ENCODE measurements at regions not wholly inside any gene's neighbourhood (a gene's known extent, or its start where the extent isn't known, plus 50 kb on each side); places are given as distances from the start of the nearest gene placed in this dataset.

GRCh38 chr16:73447846-73448245, 399.9 kb upstream of the ZFHX3 start:
- TF ChIP-seq, protein P1, sequence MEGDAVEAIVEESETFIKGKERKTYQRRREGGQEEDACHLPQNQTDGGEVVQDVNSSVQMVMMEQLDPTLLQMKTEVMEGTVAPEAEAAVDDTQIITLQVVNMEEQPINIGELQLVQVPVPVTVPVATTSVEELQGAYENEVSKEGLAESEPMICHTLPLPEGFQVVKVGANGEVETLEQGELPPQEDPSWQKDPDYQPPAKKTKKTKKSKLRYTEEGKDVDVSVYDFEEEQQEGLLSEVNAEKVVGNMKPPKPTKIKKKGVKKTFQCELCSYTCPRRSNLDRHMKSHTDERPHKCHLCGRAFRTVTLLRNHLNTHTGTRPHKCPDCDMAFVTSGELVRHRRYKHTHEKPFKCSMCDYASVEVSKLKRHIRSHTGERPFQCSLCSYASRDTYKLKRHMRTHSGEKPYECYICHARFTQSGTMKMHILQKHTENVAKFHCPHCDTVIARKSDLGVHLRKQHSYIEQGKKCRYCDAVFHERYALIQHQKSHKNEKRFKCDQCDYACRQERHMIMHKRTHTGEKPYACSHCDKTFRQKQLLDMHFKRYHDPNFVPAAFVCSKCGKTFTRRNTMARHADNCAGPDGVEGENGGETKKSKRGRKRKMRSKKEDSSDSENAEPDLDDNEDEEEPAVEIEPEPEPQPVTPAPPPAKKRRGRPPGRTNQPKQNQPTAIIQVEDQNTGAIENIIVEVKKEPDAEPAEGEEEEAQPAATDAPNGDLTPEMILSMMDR (IDR thresholded peaks at IDR 0.05): no peak
- Mint-ChIP-seq H3K27me3 (no peaks in the 10 kb centered on the region), H3K9me3 (peaks cover 24% of the 10 kb centered on the region), H3K4me3 (no peak overlapping the region), H3K27ac (no peak overlapping the region), H3K4me1 (ENCODE audit: low read depth) (no peaks in the 10 kb centered on the region), H3K36me3 (ENCODE audit: low read depth) (no peaks in the 10 kb centered on the region)
- ChIA-PET POLR2A (no interaction called here), CTCF (no interaction called here)
- DNase-seq (no peak), ATAC-seq (no peak)
- intact Hi-C loops (cut with micrococcal nuclease): no loop called here

DNA sequence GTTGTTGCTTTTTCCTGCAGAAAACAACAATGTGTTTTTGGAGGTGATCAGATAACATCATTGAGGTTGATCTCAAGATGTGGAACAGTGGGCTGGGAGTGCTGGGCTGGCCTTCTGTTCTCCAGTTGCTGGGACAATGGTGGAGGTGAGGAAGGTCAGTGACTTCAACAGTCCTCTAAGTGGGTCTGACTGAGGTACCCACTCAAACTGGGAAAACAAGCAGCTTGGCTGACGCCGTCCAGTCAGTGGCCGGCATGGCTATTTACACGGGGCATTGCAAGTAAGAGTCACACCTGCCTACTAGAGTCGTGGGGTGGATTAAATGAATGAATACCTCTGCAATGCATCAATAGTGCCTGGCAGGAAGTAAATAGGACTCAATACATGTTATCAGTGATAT, 386.7 kb upstream of the ZFHX3 start:
- H3K4me3 Mint-ChIP-seq: no peak overlapping the region
- H3K36me3 Mint-ChIP-seq (ENCODE audit: low read depth): no peaks in the 10 kb centered on the region
- no peak overlapping the region for H3K27ac Mint-ChIP-seq
- intact Hi-C loops (cut with micrococcal nuclease): no loop called here
- TF ChIP-seq, protein P1 (IDR thresholded peaks at IDR 0.05): no peak
- ATAC-seq: no peak
- ChIA-PET CTCF (no interaction called here), POLR2A (no interaction called here)
- H3K4me1 Mint-ChIP-seq (ENCODE audit: low read depth): no peaks in the 10 kb centered on the region
- H3K27me3 Mint-ChIP-seq: no peaks in the 10 kb centered on the region
- no peak for DNase-seq
- H3K9me3 Mint-ChIP-seq: no peaks in the 10 kb centered on the region

- no peaks in the 10 kb centered on the region for H3K27me3 Mint-ChIP-seq
- no peak overlapping the region for H3K4me3 Mint-ChIP-seq
- no peak overlapping the region for H3K27ac Mint-ChIP-seq
- intact Hi-C loops (cut with micrococcal nuclease): no loop called here
- no peaks in the 10 kb centered on the region for H3K36me3 Mint-ChIP-seq (ENCODE audit: low read depth)
- TF ChIP-seq, protein P1 (IDR thresholded peaks at IDR 0.05): no peak
- DNase-seq: no peak
- ATAC-seq: no peak
- POLR2A ChIA-PET: no interaction called here
- H3K4me1 Mint-ChIP-seq (ENCODE audit: low read depth): no peaks in the 10 kb centered on the region
- CTCF ChIA-PET: no interaction called here
- no peaks in the 10 kb centered on the region for H3K9me3 Mint-ChIP-seq
These were observed 385.9 kb upstream of the ZFHX3 start for GRCh38 chr16:73433731-73434307.

DNA sequence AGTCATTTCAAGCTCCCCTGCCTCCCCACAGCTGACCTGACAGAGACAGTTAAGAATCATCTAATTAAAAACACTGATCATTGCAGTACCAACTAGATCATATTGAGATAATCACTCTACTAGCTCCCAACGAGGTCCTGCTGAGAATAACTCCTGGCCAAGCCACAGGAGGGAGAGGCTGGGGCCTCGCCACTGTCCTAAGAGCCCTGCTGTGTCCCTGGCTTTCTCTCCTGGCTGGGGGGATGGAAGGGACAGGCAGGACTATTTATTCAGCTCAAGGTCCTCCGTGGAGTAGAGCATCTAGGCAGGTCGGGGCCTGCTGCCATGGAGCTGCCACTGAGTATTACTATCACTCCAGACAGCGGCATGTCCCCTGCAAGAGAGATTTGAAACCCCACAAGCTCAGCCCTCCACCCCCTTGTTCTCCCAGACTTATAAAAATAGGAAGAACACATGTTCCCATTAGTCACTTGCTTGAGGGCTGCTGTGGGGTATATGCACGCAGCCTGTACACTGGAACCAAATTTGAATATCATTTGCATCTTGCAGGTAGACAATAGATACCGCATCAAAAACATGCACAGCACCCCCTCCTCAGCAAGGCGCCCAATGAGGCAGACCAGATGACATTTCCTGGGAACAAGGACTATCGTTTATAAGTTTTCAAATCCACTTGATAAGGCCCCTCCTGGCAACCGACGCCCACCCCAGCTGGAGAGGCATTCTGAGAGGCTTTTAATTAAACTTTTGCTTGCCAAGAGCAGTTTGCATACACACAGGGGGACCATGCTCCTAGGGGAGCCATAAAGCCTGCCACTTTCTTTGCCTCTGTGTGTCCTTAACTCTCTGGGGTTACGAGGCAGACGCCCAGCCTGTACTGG, 385.2 kb upstream of the ZFHX3 start:
- no peaks in the 10 kb centered on the region for H3K4me1 Mint-ChIP-seq (ENCODE audit: low read depth)
- no peak overlapping the region for H3K27ac Mint-ChIP-seq
- POLR2A ChIA-PET: no interaction called here
- H3K9me3 Mint-ChIP-seq: no peaks in the 10 kb centered on the region
- no peak overlapping the region for H3K4me3 Mint-ChIP-seq
- ATAC-seq (no peak), DNase-seq (no peak)
- no peaks in the 10 kb centered on the region for H3K27me3 Mint-ChIP-seq
- H3K36me3 Mint-ChIP-seq (ENCODE audit: low read depth): no peaks in the 10 kb centered on the region
- TF ChIP-seq, protein P1 (IDR thresholded peaks at IDR 0.05): no peak
- intact Hi-C loops (cut with micrococcal nuclease): no loop called here
- CTCF ChIA-PET: no interaction called here

GRCh38 chr16:73430138-73430537, 382.2 kb upstream of the ZFHX3 start:
- H3K27me3 Mint-ChIP-seq: no peaks in the 10 kb centered on the region
- intact Hi-C loops (cut with micrococcal nuclease): no loop called here
- H3K4me1 Mint-ChIP-seq (ENCODE audit: low read depth): no peaks in the 10 kb centered on the region
- no peaks in the 10 kb centered on the region for H3K9me3 Mint-ChIP-seq
- no peak overlapping the region for H3K27ac Mint-ChIP-seq
- no peak for DNase-seq
- ChIA-PET POLR2A (no interaction called here), CTCF (no interaction called here)
- no peak overlapping the region for H3K4me3 Mint-ChIP-seq
- no peaks in the 10 kb centered on the region for H3K36me3 Mint-ChIP-seq (ENCODE audit: low read depth)
- TF ChIP-seq, protein P1 (IDR thresholded peaks at IDR 0.05): no peak
- no peak for ATAC-seq
